IMR-90 (cell line): ENCODE measurements at regions not wholly inside any gene's neighbourhood (a gene's known extent, or its start where the extent isn't known, plus 50 kb on each side); places are given as distances from the start of the nearest gene placed in this dataset.

ENCODE experiments used
- ATAC-seq: fragments of 200-7000 bp; cut with Tn5 transposase; 2 replicates; pipeline ENCODE4 v1.9.1; 2020; ENCODE audit warnings: low read depth, mild to moderate bottlenecking, moderate library complexity
- BruUV-seq: library from RNA; stranded (reverse); fragments of 400-500 nt; replicated peaks from 2 replicates; lab custom pipeline; 2021; lab: Mats Ljungman, UMichigan
- CTCF ChIA-PET: fragments of 300-600 bp; formaldehyde crosslinking; extraction: SDS; loops from one replicate; lab custom pipeline; 2021; ENCODE audit warnings: antibody characterized with exemption; lab: Yijun Ruan, JAX
- POLR2A ChIA-PET: fragments of 300-600 bp; sonication (Branson Sonifier 250); formaldehyde crosslinking; loops from one replicate; lab custom pipeline; 2022; ENCODE audit warnings: antibody characterized with exemption; ENCODE audit not compliant: unreplicated experiment; lab: Charles Lee
- DNase-seq: peaks from one replicate; pipeline ENCODE4 v3.0.0; 2013
- H2AFZ ChIP-seq: replicated peaks from 2 replicates; pipeline ENCODE3; 2013; ENCODE audit warnings: low read length, mild to moderate bottlenecking; ENCODE audit not compliant: poor library complexity
- H2AK5ac ChIP-seq: 2 replicates; pipeline ENCODE4 v1.6.1; 2013; ENCODE audit warnings: low read depth, low read length, inconsistent platforms
- H2AK9ac ChIP-seq: replicated peaks from 2 replicates; pipeline ENCODE3; 2013; ENCODE audit warnings: mild to moderate bottlenecking, low read depth, low read length, moderate library complexity; ENCODE audit not compliant: poor library complexity
- H2BK120ac ChIP-seq: 2 replicates; pipeline ENCODE4 v1.6.1; 2013; ENCODE audit warnings: low read depth, low read length, inconsistent platforms
- H2BK15ac ChIP-seq: 3 replicates; pipeline ENCODE4 v1.6.1; 2013; ENCODE audit warnings: low read depth, low read length, inconsistent platforms
- H2BK20ac ChIP-seq: 2 replicates; pipeline ENCODE4 v1.6.1; 2013; ENCODE audit warnings: low read depth, mild to moderate bottlenecking, inconsistent platforms, low read length, moderate library complexity
- H2BK5ac ChIP-seq: 2 replicates; pipeline ENCODE4 v1.6.1; 2013; ENCODE audit warnings: mild to moderate bottlenecking, low read depth, low read length, inconsistent platforms; ENCODE audit not compliant: poor library complexity, severe bottlenecking
- H3K14ac ChIP-seq: replicated peaks from 2 replicates; pipeline ENCODE4 v1.6.1; 2013; ENCODE audit warnings: low read depth, low read length, inconsistent platforms
- H3K18ac ChIP-seq: 2 replicates; pipeline ENCODE4 v1.6.1; 2013; ENCODE audit warnings: low read depth, low read length, control low read depth
- H3K23ac ChIP-seq: 2 replicates; pipeline ENCODE4 v1.6.1; 2013; ENCODE audit warnings: low read depth, low read length, inconsistent platforms
- H3K27ac ChIP-seq: 2 replicates; pipeline ENCODE4 v1.5.1; 2013; ENCODE audit warnings: mild to moderate bottlenecking, control low read depth, low read length; ENCODE audit not compliant: insufficient read depth
- H3K27me3 ChIP-seq: 2 replicates; pipeline ENCODE4 v1.6.1; 2013; ENCODE audit warnings: low read length; ENCODE audit not compliant: control insufficient read depth, insufficient read depth
- H3K36me3 ChIP-seq: 2 replicates; pipeline ENCODE4 v1.6.1; 2013; ENCODE audit warnings: low read length, mixed read lengths; ENCODE audit not compliant: control insufficient read depth, insufficient read depth
- H3K4ac ChIP-seq: 2 replicates; pipeline ENCODE4 v1.6.1; 2013; ENCODE audit warnings: low read depth, low read length, inconsistent platforms
- H3K4me1 ChIP-seq: 2 replicates; pipeline ENCODE4 v1.6.1; 2013; ENCODE audit warnings: low read length, mixed read lengths; ENCODE audit not compliant: control insufficient read depth, insufficient read depth
- H3K4me2 ChIP-seq: 2 replicates; pipeline ENCODE4 v1.6.1; 2013; ENCODE audit warnings: low read depth, mild to moderate bottlenecking, control low read depth, low read length, moderate library complexity
- H3K4me3 ChIP-seq: 2 replicates; pipeline ENCODE4 v1.5.1; 2013; ENCODE audit warnings: low read depth, mild to moderate bottlenecking, control low read depth, low read length, moderate library complexity; ENCODE audit not compliant: insufficient read depth
- H3K56ac ChIP-seq: 2 replicates; pipeline ENCODE4 v1.6.1; 2013; ENCODE audit warnings: low read length, inconsistent platforms; ENCODE audit not compliant: insufficient read depth; ENCODE audit errors: extremely low read depth
- H3K79me1 ChIP-seq, 2 experiments: 2 replicates each; pipeline ENCODE4 v1.6.1; 2013; ENCODE audit warnings: low read length in 2 of 2, inconsistent platforms in 1 of 2, low read depth in 1 of 2
- H3K9ac ChIP-seq: 2 replicates; pipeline ENCODE4 v1.6.1; 2013; ENCODE audit warnings: low read depth, low read length, control low read depth
- H3K9me1 ChIP-seq: 2 replicates; pipeline ENCODE4 v1.6.1; 2013; ENCODE audit warnings: low read length, inconsistent platforms; ENCODE audit not compliant: insufficient read depth
- H3K9me3 ChIP-seq: 2 replicates; pipeline ENCODE4 v1.6.1; 2013; ENCODE audit warnings: low read length; ENCODE audit not compliant: control insufficient read depth, insufficient read depth
- H4K20me1 ChIP-seq: 2 replicates; pipeline ENCODE4 v1.6.1; 2013; ENCODE audit warnings: low read length, inconsistent platforms; ENCODE audit not compliant: insufficient read depth
- H4K5ac ChIP-seq: 2 replicates; pipeline ENCODE4 v1.6.1; 2013; ENCODE audit warnings: mild to moderate bottlenecking, low read depth, low read length, control low read depth
- H4K8ac ChIP-seq, 2 experiments: 2 replicates each; pipeline ENCODE4 v1.6.1; 2013; ENCODE audit warnings: low read depth in 2 of 2, low read length in 2 of 2, control low read depth in 1 of 2, inconsistent platforms in 1 of 2
- H4K91ac ChIP-seq: 2 replicates; pipeline ENCODE4 v1.6.1; 2013; ENCODE audit warnings: low read depth, low read length, inconsistent platforms; ENCODE audit not compliant: insufficient read depth
- CHD1 ChIP-seq: IDR thresholded peaks from 2 replicates; pipeline ENCODE4 v1.6.1; 2012; ENCODE audit warnings: low read depth, low read length, improper control_type of control experiment
- ELK1 ChIP-seq: fragments of 150-350 bp; IDR thresholded peaks from 2 replicates; pipeline ENCODE4 v1.6.1; 2016; ENCODE audit warnings: low read depth, mild to moderate bottlenecking, low read length, moderate library complexity, borderline replicate concordance
- MAFK ChIP-seq: IDR thresholded peaks from 2 replicates; pipeline ENCODE4 v1.6.1; 2012; ENCODE audit warnings: low read depth, low read length, improper control_type of control experiment
- MXI1 ChIP-seq: IDR thresholded peaks from 2 replicates; pipeline ENCODE4 v1.6.1; 2012; ENCODE audit warnings: low read depth, mild to moderate bottlenecking, low read length, moderate library complexity, borderline replicate concordance
- NFE2L2 ChIP-seq: fragments of 150-350 bp; IDR thresholded peaks from 2 replicates; pipeline ENCODE4 v1.6.1; 2016; ENCODE audit warnings: low read depth, mild to moderate bottlenecking, low read length
- RAD21 ChIP-seq: IDR thresholded peaks from 2 replicates; pipeline ENCODE4 v1.6.1; 2012; ENCODE audit warnings: low read length, improper control_type of control experiment
- RCOR1 ChIP-seq: IDR thresholded peaks from 2 replicates; pipeline ENCODE4 v1.6.1; 2012; ENCODE audit warnings: mild to moderate bottlenecking, low read length, improper control_type of control experiment; ENCODE audit not compliant: insufficient replicate concordance
- SMC3 ChIP-seq: fragments of 150-350 bp; IDR thresholded peaks from 2 replicates; pipeline ENCODE4 v1.6.1; 2016; ENCODE audit warnings: low read depth, mild to moderate bottlenecking, antibody characterized with exemption, low read length, moderate library complexity
- WGBS, 2 experiments: methylation state at CpG; one replicate each; pipeline versions ENCODE4 v1.1.5 to v1.1.7; 2013; ENCODE audit warnings: missing lambda C conversion rate in 2 of 2; ENCODE audit not compliant: insufficient read length in 1 of 2; ENCODE audit errors: extremely low coverage in 2 of 2; 5-methylcytosine and 5-hydroxymethylcytosine counted together
- dilution Hi-C: fragments of 300-500 bp; cut with HindIII; formaldehyde crosslinking; loops from one replicate; pipeline ENCODE4 v1.14.3; 2018; ENCODE audit warnings: low sequenced_read_pairs; ENCODE audit not compliant: unreplicated experiment
- in situ Hi-C: fragments of 300-500 bp; cut with MboI; formaldehyde crosslinking; loops from 3 replicates; pipeline ENCODE4 v1.14.3; 2019; ENCODE audit warnings: low sequenced_read_pairs, inconsistent platforms, mixed read lengths
- intact Hi-C: fragments of 100-400 bp; cut with micrococcal nuclease; formaldehyde crosslinking; loops from 2 replicates; pipeline ENCODE4 v1.10.0; 2022

- POLR2A ChIA-PET, result no interaction called here
- H3K23ac ChIP-seq, result no peak overlapping the region
- no peak overlapping the region for H3K14ac ChIP-seq
- ATAC-seq, result no peak
- H4K91ac ChIP-seq, result no peak overlapping the region
- H2BK15ac ChIP-seq, result no peak overlapping the region
- WGBS, 2 experiments, result 40% methylated on average over 1 of the region's 3 CpGs; no CpG with 5 or more reads in 1 of the 2 experiments
- BruUV-seq, result no TSS peak
- no peak for TF ChIP-seq RAD21
- TF ChIP-seq CHD1, result no peak
- no peak for TF ChIP-seq NFE2L2
- TF ChIP-seq ELK1, result no peak
- TF ChIP-seq RCOR1, result no peak
- TF ChIP-seq MXI1, result no peak
- no peak for TF ChIP-seq SMC3
- TF ChIP-seq MAFK, result no peak
- no peak overlapping the region for H2AK5ac ChIP-seq
- H3K4me3 ChIP-seq, result no peak overlapping the region
- no peak overlapping the region for H4K5ac ChIP-seq
- no peak overlapping the region for H3K18ac ChIP-seq
- in situ Hi-C loops (no loop called here), intact Hi-C loops (no loop called here), dilution Hi-C loops (no loop called here)
- H3K4ac ChIP-seq, result no peak overlapping the region
- H2AK9ac ChIP-seq, result no peak overlapping the region
- CTCF ChIA-PET, result no interaction called here
- H3K27ac ChIP-seq, result no peak overlapping the region
- H2AFZ ChIP-seq, result no peak overlapping the region
- H4K8ac ChIP-seq, result no peak overlapping the region
- no peak overlapping the region for H2BK20ac ChIP-seq
- H4K20me1 ChIP-seq, result no peaks in the 10 kb centered on the region
- H3K9ac ChIP-seq, result no peak overlapping the region
- no peak overlapping the region for H3K56ac ChIP-seq
- H3K4me2 ChIP-seq, result no peak overlapping the region
- H3K9me1 ChIP-seq, result no peaks in the 10 kb centered on the region
- H3K79me1 ChIP-seq, result no peaks in the 10 kb centered on the region
- H2BK5ac ChIP-seq, result no peak overlapping the region
- H3K4me1 ChIP-seq, result no peaks in the 10 kb centered on the region
- no peak for DNase-seq
- H3K9me3 ChIP-seq, result no peaks in the 10 kb centered on the region
- no peaks in the 10 kb centered on the region for H3K27me3 ChIP-seq
- H2BK120ac ChIP-seq, result no peak overlapping the region
- no peaks in the 10 kb centered on the region for H3K36me3 ChIP-seq
These were observed 446.3 kb upstream of the POT1 start for GRCh38 chr7:125375942-125376341.
